T-helper 1 cell treated with Interleukin-12 subunit alpha and Interleukin-12 subunit beta and Interleukin-4 antibody, amounts not matched to agents 30 ng/mL and 1 ng/mL, for 36 hours (primary cell): ENCODE measurements at regions not wholly inside any gene's neighbourhood (a gene's known extent, or its start where the extent isn't known, plus 50 kb on each side); places are given as distances from the start of the nearest gene placed in this dataset.
"Not testable (repeated sequence)": the region's sequence is repeated elsewhere in the genome, so short reads cannot be mapped to it uniquely, and the experiment has no call there.

ENCODE experiments used
- intact Hi-C: fragments of 100-400 bp; cut with micrococcal nuclease; formaldehyde crosslinking; loops from one replicate; pipeline ENCODE4 v1.15.1; 2024

GRCh38 chr1:29420202-29420601, 183.9 kb downstream of the PTPRU start:
- intact Hi-C loops, result no loop called here

- intact Hi-C loops, result no loop called here
Observed at GRCh38 chr1:29417971-29418370, 181.6 kb downstream of the PTPRU start.

GRCh38 chr1:29417147-29417858, 181.0 kb downstream of the PTPRU start:
- intact Hi-C loops, result no loop called here

GRCh38 chr1:29416267-29417146, 180.2 kb downstream of the PTPRU start:
- intact Hi-C loops, result no loop called here

- intact Hi-C loops, result no loop called here
Observed at GRCh38 chr1:29415861-29416260, 179.5 kb downstream of the PTPRU start.

GRCh38 chr1:29415156-29415830, 179.0 kb downstream of the PTPRU start:
- intact Hi-C loops, result no loop called here

- intact Hi-C loops, result no loop called here
Observed at GRCh38 chr1:29414086-29414485, 177.8 kb downstream of the PTPRU start.

GRCh38 chr1:29413661-29414060, 177.3 kb downstream of the PTPRU start:
- intact Hi-C loops, result no loop called here

GRCh38 chr1:29412591-29412990, 176.3 kb downstream of the PTPRU start:
- intact Hi-C loops, result no loop called here

- intact Hi-C loops, result no loop called here
Observed at GRCh38 chr1:29410476-29410875, 174.2 kb downstream of the PTPRU start.

GRCh38 chr1:29409616-29410015, 173.3 kb downstream of the PTPRU start:
- intact Hi-C loops, result no loop called here

GRCh38 chr1:29408831-29409605, 172.7 kb downstream of the PTPRU start:
- intact Hi-C loops, result no loop called here

GRCh38 chr1:29406814-29407213, 170.5 kb downstream of the PTPRU start:
- intact Hi-C loops, result no loop called here

GRCh38 chr1:29400203-29400602, 163.9 kb downstream of the PTPRU start:
- intact Hi-C loops, result not testable (repeated sequence)

GRCh38 chr1:29399465-29399864, 163.1 kb downstream of the PTPRU start:
- intact Hi-C loops, result no loop called here

GRCh38 chr1:29398431-29398830, 162.1 kb downstream of the PTPRU start:
- intact Hi-C loops, result no loop called here

GRCh38 chr1:29397981-29398380, 161.7 kb downstream of the PTPRU start:
- intact Hi-C loops, result no loop called here

- intact Hi-C loops, result no loop called here
Observed at GRCh38 chr1:29397256-29397590, 160.9 kb downstream of the PTPRU start.

- intact Hi-C loops, result no loop called here
Observed at GRCh38 chr1:29396438-29397255, 160.3 kb downstream of the PTPRU start.

GRCh38 chr1:29395736-29396437, 159.6 kb downstream of the PTPRU start:
- intact Hi-C loops, result no loop called here
